Mesothelial cell of epicardium (in vitro differentiated cells): ENCODE measurements at regions not wholly inside any gene's neighbourhood (a gene's known extent, or its start where the extent isn't known, plus 50 kb on each side); places are given as distances from the start of the nearest gene placed in this dataset.
"Not testable (repeated sequence)": the region's sequence is repeated elsewhere in the genome, so short reads cannot be mapped to it uniquely, and the experiment has no call there.

ENCODE experiments used
- DNase-seq, 2 experiments: peaks; one replicate each; pipeline ENCODE4 v3.0.0; 2021; ENCODE audit warnings: low spot score in 2 of 2; ENCODE audit not compliant: unreplicated experiment in 2 of 2
- H3K27ac Mint-ChIP-seq: 2 replicates; pipeline ENCODE4 v1.8.0; 2021; ENCODE audit warnings: mixed read lengths
- H3K27me3 Mint-ChIP-seq: 2 replicates; pipeline ENCODE4 v1.8.0; 2021; ENCODE audit warnings: low read depth, mixed read lengths
- H3K36me3 Mint-ChIP-seq: 2 replicates; pipeline ENCODE4 v1.8.0; 2021; ENCODE audit warnings: mixed read lengths
- H3K4me1 Mint-ChIP-seq: 2 replicates; pipeline ENCODE4 v1.8.0; 2021; ENCODE audit warnings: mixed read lengths
- H3K4me3 Mint-ChIP-seq: 2 replicates; pipeline ENCODE4 v1.8.0; 2021; ENCODE audit warnings: mild to moderate bottlenecking, moderate library complexity, mixed read lengths
- H3K9me3 Mint-ChIP-seq: 2 replicates; pipeline ENCODE4 v1.8.0; 2021; ENCODE audit warnings: mixed read lengths
- TF ChIP-seq, protein P1 (sequence below): fragments of 200-600 bp; sonication (generic); IDR thresholded peaks from one replicate; pipeline ENCODE4 v1.5.0; 2021; ENCODE audit warnings: antibody characterized with exemption; ENCODE audit not compliant: unreplicated experiment

GRCh38 chr3:33977227-33977626 is 178.8 kb downstream of the PDCD6IP start:
- peaks cover 1% of the 10 kb centered on the region for H3K27me3 Mint-ChIP-seq
- no peak overlapping the region for H3K4me3 Mint-ChIP-seq
- H3K27ac Mint-ChIP-seq = no peak overlapping the region
- H3K4me1 Mint-ChIP-seq = no peaks in the 10 kb centered on the region
- peaks cover 7% of the 10 kb centered on the region for H3K9me3 Mint-ChIP-seq
- TF ChIP-seq, protein P1, sequence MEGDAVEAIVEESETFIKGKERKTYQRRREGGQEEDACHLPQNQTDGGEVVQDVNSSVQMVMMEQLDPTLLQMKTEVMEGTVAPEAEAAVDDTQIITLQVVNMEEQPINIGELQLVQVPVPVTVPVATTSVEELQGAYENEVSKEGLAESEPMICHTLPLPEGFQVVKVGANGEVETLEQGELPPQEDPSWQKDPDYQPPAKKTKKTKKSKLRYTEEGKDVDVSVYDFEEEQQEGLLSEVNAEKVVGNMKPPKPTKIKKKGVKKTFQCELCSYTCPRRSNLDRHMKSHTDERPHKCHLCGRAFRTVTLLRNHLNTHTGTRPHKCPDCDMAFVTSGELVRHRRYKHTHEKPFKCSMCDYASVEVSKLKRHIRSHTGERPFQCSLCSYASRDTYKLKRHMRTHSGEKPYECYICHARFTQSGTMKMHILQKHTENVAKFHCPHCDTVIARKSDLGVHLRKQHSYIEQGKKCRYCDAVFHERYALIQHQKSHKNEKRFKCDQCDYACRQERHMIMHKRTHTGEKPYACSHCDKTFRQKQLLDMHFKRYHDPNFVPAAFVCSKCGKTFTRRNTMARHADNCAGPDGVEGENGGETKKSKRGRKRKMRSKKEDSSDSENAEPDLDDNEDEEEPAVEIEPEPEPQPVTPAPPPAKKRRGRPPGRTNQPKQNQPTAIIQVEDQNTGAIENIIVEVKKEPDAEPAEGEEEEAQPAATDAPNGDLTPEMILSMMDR = no peak
- no peak for DNase-seq
- no peaks in the 10 kb centered on the region for H3K36me3 Mint-ChIP-seq

- Mint-ChIP-seq H3K4me1 (no peaks in the 10 kb centered on the region), H3K36me3 (no peaks in the 10 kb centered on the region), H3K9me3 (peaks cover 3% of the 10 kb centered on the region), H3K4me3 (no peak overlapping the region), H3K27ac (no peak overlapping the region), H3K27me3 (peaks cover 15% of the 10 kb centered on the region)
- TF ChIP-seq, protein P1 = no peak
- DNase-seq = no peak
Measured at GRCh38 chr3:33980252-33980651, 181.8 kb downstream of the PDCD6IP start.

- H3K27me3 Mint-ChIP-seq = peaks cover 32% of the 10 kb centered on the region
- no peak overlapping the region for H3K4me3 Mint-ChIP-seq
- peaks cover 7% of the 10 kb centered on the region for H3K9me3 Mint-ChIP-seq
- no peaks in the 10 kb centered on the region for H3K36me3 Mint-ChIP-seq
- TF ChIP-seq, protein P1 = no peak
- H3K27ac Mint-ChIP-seq = no peak overlapping the region
- no peak for DNase-seq
- no peaks in the 10 kb centered on the region for H3K4me1 Mint-ChIP-seq
Measured at GRCh38 chr3:33982269-33982798, 183.9 kb downstream of the PDCD6IP start.

GRCh38 chr3:33982949-33983348 is 184.5 kb downstream of the PDCD6IP start:
- not testable (repeated sequence) for H3K4me3 Mint-ChIP-seq, H3K4me1 Mint-ChIP-seq, H3K36me3 Mint-ChIP-seq, DNase-seq, H3K27ac Mint-ChIP-seq
- Mint-ChIP-seq H3K27me3 (peaks cover 35% of the 10 kb centered on the region), H3K9me3 (peaks cover 11% of the 10 kb centered on the region)

DNA sequence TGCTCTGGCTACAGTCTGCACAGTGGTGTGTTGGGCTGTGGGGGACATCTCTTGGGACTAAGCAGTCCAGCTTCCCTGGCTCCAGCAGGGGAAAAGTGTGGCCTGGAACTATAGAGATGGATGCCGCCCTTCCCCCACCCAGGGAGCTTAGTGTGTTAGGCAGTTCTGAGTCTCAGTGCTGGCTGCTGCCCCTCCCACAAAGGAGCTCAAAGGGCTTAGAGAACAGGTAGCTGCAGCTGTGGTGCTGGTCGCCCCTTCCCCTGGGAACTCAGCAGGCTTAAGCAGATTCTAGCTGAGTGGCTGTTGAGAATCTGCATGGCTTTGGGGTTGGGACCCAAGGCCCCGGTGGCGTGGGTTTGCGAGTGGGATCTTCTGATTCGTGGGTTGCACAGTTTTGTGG is 190.8 kb downstream of the PDCD6IP start:
- Mint-ChIP-seq H3K9me3 (peaks cover 18% of the 10 kb centered on the region), H3K27ac (no peak overlapping the region), H3K27me3 (peaks cover 44% of the 10 kb centered on the region), H3K36me3 (no peaks in the 10 kb centered on the region), H3K4me3 (no peak overlapping the region), H3K4me1 (no peaks in the 10 kb centered on the region)
- TF ChIP-seq, protein P1 = no peak
- no peak for DNase-seq

GRCh38 chr3:33991673-33992072 is 193.2 kb downstream of the PDCD6IP start:
- Mint-ChIP-seq H3K4me3 (no peak overlapping the region), H3K27ac (no peak overlapping the region), H3K9me3 (peaks cover 21% of the 10 kb centered on the region), H3K36me3 (no peaks in the 10 kb centered on the region), H3K4me1 (no peaks in the 10 kb centered on the region), H3K27me3 (peaks cover 22% of the 10 kb centered on the region)
- TF ChIP-seq, protein P1 = no peak
- DNase-seq = no peak
